GM19372 (cell line): ENCODE measurements at regions not wholly inside any gene's neighbourhood (a gene's known extent, or its start where the extent isn't known, plus 50 kb on each side); places are given as distances from the start of the nearest gene placed in this dataset.

ENCODE experiments used
- ATAC-seq: cut with Tn5 transposase; IDR thresholded peaks from one replicate; pipeline ENCODE4 v1.9.1; 2021; ENCODE audit warnings: mild to moderate bottlenecking, low read depth, moderate library complexity; ENCODE audit not compliant: unreplicated experiment

- ATAC-seq = no peak
Measured at GRCh38 chr12:76226956-76227355, 121.3 kb downstream of the BBS10 start.

- no peak for ATAC-seq
Measured at GRCh38 chr12:76226397-76226796, 121.8 kb downstream of the BBS10 start.

GRCh38 chr12:76223869-76224268 is 124.3 kb downstream of the BBS10 start:
- no peak for ATAC-seq

- ATAC-seq = no peak
Measured at GRCh38 chr12:76220980-76221379, 127.2 kb downstream of the BBS10 start.

- ATAC-seq = no peak
Measured at GRCh38 chr12:76219806-76220205, 128.4 kb downstream of the BBS10 start.

- ATAC-seq = peak; percentile 75
Measured at GRCh38 chr12:76216585-76217472, 131.4 kb downstream of the BBS10 start.

- no peak for ATAC-seq
Measured at GRCh38 chr12:76208129-76208528, 123.6 kb upstream of the NAP1L1 start.

GRCh38 chr12:76206677-76207072 is 122.2 kb upstream of the NAP1L1 start:
- ATAC-seq = no peak

- no peak for ATAC-seq
Measured at GRCh38 chr12:76206039-76206676, 121.7 kb upstream of the NAP1L1 start.

GRCh38 chr12:76202621-76203020 is 118.1 kb upstream of the NAP1L1 start:
- no peak for ATAC-seq

GRCh38 chr12:76201758-76202157 is 117.3 kb upstream of the NAP1L1 start:
- ATAC-seq = no peak

GRCh38 chr12:76201316-76201715 is 116.8 kb upstream of the NAP1L1 start:
- ATAC-seq = no peak

- ATAC-seq = no peak
Measured at GRCh38 chr12:76199808-76200207, 115.3 kb upstream of the NAP1L1 start.

- no peak for ATAC-seq
Measured at GRCh38 chr12:76198839-76199238, 114.4 kb upstream of the NAP1L1 start.

GRCh38 chr12:76197283-76197682 is 112.8 kb upstream of the NAP1L1 start:
- ATAC-seq = no peak

GRCh38 chr12:76195920-76196319 is 111.4 kb upstream of the NAP1L1 start:
- no peak for ATAC-seq

GRCh38 chr12:76194724-76195123 is 110.2 kb upstream of the NAP1L1 start:
- no peak for ATAC-seq

GRCh38 chr12:76193961-76194360 is 109.5 kb upstream of the NAP1L1 start:
- ATAC-seq = no peak

GRCh38 chr12:76192416-76192815 is 107.9 kb upstream of the NAP1L1 start:
- ATAC-seq = no peak

- ATAC-seq = no peak
Measured at GRCh38 chr12:76190299-76190698, 105.8 kb upstream of the NAP1L1 start.

GRCh38 chr12:76189851-76190250 is 105.4 kb upstream of the NAP1L1 start:
- ATAC-seq = no peak

GRCh38 chr12:76187177-76187576 is 102.7 kb upstream of the NAP1L1 start:
- ATAC-seq = no peak
